WTC11 (cell line): ENCODE measurements at regions not wholly inside any gene's neighbourhood (a gene's known extent, or its start where the extent isn't known, plus 50 kb on each side); places are given as distances from the start of the nearest gene placed in this dataset.
A peak's percentile ranks its signal among the peaks of the same experiment; 100 is the strongest.

Experiments used
- ATAC-seq: fragments of 200-7000 bp; cut with Tn5 transposase; 2 replicates; pipeline ENCODE4 v1.10.0; 2021; ENCODE audit warnings: mild to moderate bottlenecking, moderate library complexity
- CTCF ChIA-PET: fragments of 300-600 bp; sonication (Branson Sonifier 250); formaldehyde crosslinking; loops from one replicate; lab custom pipeline; 2021; ENCODE audit warnings: antibody characterized with exemption; lab: Charles Lee
- POLR2A ChIA-PET: fragments of 350-600 bp; sonication (Branson Sonifier 250); formaldehyde crosslinking; loops from one replicate; lab custom pipeline; 2021; ENCODE audit warnings: antibody characterized with exemption; lab: Charles Lee
- DNase-seq: peaks from one replicate; pipeline ENCODE4 v3.0.0; 2021; ENCODE audit warnings: low spot score
- H3K27ac Mint-ChIP-seq: 2 replicates; pipeline ENCODE4 v1.8.0; 2021; ENCODE audit warnings: mixed read lengths
- H3K27me3 Mint-ChIP-seq: 2 replicates; pipeline ENCODE4 v1.8.0; 2021; ENCODE audit warnings: low read depth, mild to moderate bottlenecking, moderate library complexity, mixed read lengths
- H3K36me3 Mint-ChIP-seq: 2 replicates; pipeline ENCODE4 v1.8.0; 2021; ENCODE audit warnings: mixed read lengths
- H3K4me1 Mint-ChIP-seq: 2 replicates; pipeline ENCODE4 v1.8.0; 2022; ENCODE audit warnings: mixed read lengths
- H3K4me3 Mint-ChIP-seq: 2 replicates; pipeline ENCODE4 v1.8.0; 2021; ENCODE audit warnings: mild to moderate bottlenecking, moderate library complexity, mixed read lengths
- H3K9me3 Mint-ChIP-seq: 2 replicates; pipeline ENCODE4 v1.8.0; 2021; ENCODE audit warnings: mixed read lengths
- CBFB ChIP-seq: sonication (generic); formaldehyde crosslinking; IDR thresholded peaks from 2 replicates; pipeline ENCODE4 v1.8.1; 2022; ENCODE audit warnings: mild to moderate bottlenecking, low read depth, missing genetic modification reagents
- CREM ChIP-seq: sonication (generic); formaldehyde crosslinking; IDR thresholded peaks from 2 replicates; pipeline ENCODE4 v1.8.1; 2022; ENCODE audit warnings: mild to moderate bottlenecking, missing genetic modification reagents, moderate library complexity
- ESRRA ChIP-seq: sonication (generic); formaldehyde crosslinking; IDR thresholded peaks from 2 replicates; pipeline ENCODE4 v1.8.1; 2022; ENCODE audit warnings: mild to moderate bottlenecking, missing genetic modification reagents, borderline replicate concordance
- GABPB1 ChIP-seq: sonication (generic); formaldehyde crosslinking; IDR thresholded peaks from 2 replicates; pipeline ENCODE4 v1.8.1; 2023; ENCODE audit warnings: mild to moderate bottlenecking, missing genetic modification reagents
- JAZF1 ChIP-seq: fragments of 250-450 bp; sonication (Bioruptor Pico); IDR thresholded peaks from 2 replicates; pipeline ENCODE4 v1.9.0; 2021; ENCODE audit warnings: moderate library complexity, mild to moderate bottlenecking, inconsistent platforms
- JUN ChIP-seq: sonication (generic); formaldehyde crosslinking; IDR thresholded peaks from 2 replicates; pipeline ENCODE4 v1.8.0; 2023; ENCODE audit warnings: mild to moderate bottlenecking, missing genetic modification reagents
- NR3C1 ChIP-seq: sonication (generic); formaldehyde crosslinking; conservative IDR thresholded peaks from 2 replicates; pipeline ENCODE4 v1.8.1; 2023; ENCODE audit warnings: low read depth, mild to moderate bottlenecking, missing genetic modification reagents
- RORB ChIP-seq: fragments of 250-450 bp; sonication (Bioruptor Pico); IDR thresholded peaks from 2 replicates; pipeline ENCODE4 v1.9.0; 2021; ENCODE audit warnings: mild to moderate bottlenecking
- TF ChIP-seq, protein P1 (sequence below): sonication (generic); formaldehyde crosslinking; IDR thresholded peaks from 2 replicates; pipeline ENCODE4 v1.8.1; 2023; ENCODE audit warnings: mild to moderate bottlenecking, moderate library complexity, missing genetic modification reagents
- TF ChIP-seq, protein P2 (sequence below): fragments of 250-450 bp; sonication (Bioruptor Pico); IDR thresholded peaks from 2 replicates; pipeline ENCODE4 v1.9.0; 2021; ENCODE audit warnings: mild to moderate bottlenecking, borderline replicate concordance
- TF ChIP-seq, protein P3 (sequence below): sonication (generic); formaldehyde crosslinking; IDR thresholded peaks from 2 replicates; pipeline ENCODE4 v1.8.1; 2023; ENCODE audit warnings: mild to moderate bottlenecking, missing genetic modification reagents
- TF ChIP-seq, protein P4 (sequence below): sonication (generic); formaldehyde crosslinking; conservative IDR thresholded peaks from 2 replicates; pipeline ENCODE4 v1.8.1; 2023; ENCODE audit warnings: mild to moderate bottlenecking, low read depth, missing genetic modification reagents, moderate library complexity

DNA sequence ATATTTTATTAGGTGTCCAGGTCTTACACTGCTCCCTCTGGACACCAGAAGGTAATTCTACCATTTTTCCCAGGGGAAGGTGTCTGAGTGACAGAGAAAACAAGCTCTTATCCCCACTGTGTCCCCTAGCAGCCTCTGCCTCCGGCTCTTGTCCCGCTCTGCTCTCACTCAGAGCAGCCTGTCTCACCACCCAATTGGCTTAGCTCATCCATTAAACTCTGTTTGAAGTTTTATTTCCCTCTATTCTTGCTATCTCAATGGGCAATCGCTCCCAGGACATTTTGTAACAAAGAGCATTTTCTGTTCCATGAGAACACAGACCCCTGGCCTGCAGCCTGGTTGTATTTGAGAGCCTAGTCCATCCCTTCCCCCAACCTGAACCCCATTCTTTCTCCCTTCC, 90.6 kb upstream of the LDAH start:
- H3K4me1 Mint-ChIP-seq: no peaks in the 10 kb centered on the region
- no peaks in the 10 kb centered on the region for H3K36me3 Mint-ChIP-seq
- ChIA-PET CTCF (interaction anchor here (1.8 kb wide), 2 partner anchors 132 to 252 kb away, joined by 4 to 6 read pairs; no protein-coding TSS in a partner anchor), POLR2A (interaction anchor here (0.7 kb wide), 1 partner anchor 8 kb away, joined by 5 read pairs; no protein-coding TSS in a partner anchor)
- TF ChIP-seq, protein P1, sequence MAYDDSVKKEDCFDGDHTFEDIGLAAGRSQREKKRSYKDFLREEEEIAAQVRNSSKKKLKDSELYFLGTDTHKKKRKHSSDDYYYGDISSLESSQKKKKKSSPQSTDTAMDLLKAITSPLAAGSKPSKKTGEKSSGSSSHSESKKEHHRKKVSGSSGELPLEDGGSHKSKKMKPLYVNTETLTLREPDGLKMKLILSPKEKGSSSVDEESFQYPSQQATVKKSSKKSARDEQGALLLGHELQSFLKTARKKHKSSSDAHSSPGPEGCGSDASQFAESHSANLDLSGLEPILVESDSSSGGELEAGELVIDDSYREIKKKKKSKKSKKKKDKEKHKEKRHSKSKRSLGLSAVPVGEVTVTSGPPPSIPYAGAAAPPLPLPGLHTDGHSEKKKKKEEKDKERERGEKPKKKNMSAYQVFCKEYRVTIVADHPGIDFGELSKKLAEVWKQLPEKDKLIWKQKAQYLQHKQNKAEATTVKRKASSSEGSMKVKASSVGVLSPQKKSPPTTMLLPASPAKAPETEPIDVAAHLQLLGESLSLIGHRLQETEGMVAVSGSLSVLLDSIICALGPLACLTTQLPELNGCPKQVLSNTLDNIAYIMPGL (CRISPR knock-in tag): no peak
- TF ChIP-seq CREM: no peak
- TF ChIP-seq JUN: no peak
- TF ChIP-seq JAZF1 (CRISPR knock-in tag): no peak
- TF ChIP-seq CBFB (CRISPR knock-in tag): no peak
- DNase-seq (no peak), ATAC-seq (no peak)
- peaks cover 5% of the 10 kb centered on the region for H3K27me3 Mint-ChIP-seq
- no peak overlapping the region for H3K27ac Mint-ChIP-seq
- H3K9me3 Mint-ChIP-seq: no peaks in the 10 kb centered on the region
- H3K4me3 Mint-ChIP-seq: no peak overlapping the region

DNA sequence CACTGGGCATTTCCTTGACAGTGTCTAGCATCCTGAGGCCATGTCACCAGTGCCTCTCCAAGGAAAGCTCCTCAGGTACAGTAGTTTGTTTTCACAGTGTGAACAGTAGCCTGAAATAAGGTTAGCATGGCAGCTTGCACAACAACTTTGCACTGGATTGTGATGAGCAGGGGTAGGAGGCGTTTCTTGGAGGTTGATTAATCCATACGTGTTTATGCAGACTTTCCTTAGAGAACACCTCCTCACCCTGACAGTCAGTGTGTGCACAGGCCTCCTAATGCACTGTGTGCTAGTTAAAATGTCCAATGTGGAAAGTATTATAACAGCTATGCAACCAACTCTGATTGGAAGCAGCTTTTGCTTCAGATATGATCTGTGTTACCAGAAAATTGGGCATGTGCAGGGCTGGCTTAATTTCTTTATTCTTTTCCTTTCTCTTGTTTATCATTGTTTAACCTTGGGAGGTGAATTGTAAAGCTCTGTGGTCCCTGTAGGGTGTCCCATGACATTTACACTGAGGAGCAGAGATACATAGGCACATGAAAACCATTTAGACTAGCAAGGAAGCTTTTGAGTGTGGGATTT, 77.2 kb upstream of the LDAH start:
- Mint-ChIP-seq H3K9me3 (no peaks in the 10 kb centered on the region), H3K27ac (no peak overlapping the region), H3K4me1 (no peaks in the 10 kb centered on the region), H3K27me3 (peaks cover 6% of the 10 kb centered on the region), H3K36me3 (no peaks in the 10 kb centered on the region), H3K4me3 (no peak overlapping the region)
- TF ChIP-seq, protein P1 (CRISPR knock-in tag): no peak
- TF ChIP-seq, protein P2, sequence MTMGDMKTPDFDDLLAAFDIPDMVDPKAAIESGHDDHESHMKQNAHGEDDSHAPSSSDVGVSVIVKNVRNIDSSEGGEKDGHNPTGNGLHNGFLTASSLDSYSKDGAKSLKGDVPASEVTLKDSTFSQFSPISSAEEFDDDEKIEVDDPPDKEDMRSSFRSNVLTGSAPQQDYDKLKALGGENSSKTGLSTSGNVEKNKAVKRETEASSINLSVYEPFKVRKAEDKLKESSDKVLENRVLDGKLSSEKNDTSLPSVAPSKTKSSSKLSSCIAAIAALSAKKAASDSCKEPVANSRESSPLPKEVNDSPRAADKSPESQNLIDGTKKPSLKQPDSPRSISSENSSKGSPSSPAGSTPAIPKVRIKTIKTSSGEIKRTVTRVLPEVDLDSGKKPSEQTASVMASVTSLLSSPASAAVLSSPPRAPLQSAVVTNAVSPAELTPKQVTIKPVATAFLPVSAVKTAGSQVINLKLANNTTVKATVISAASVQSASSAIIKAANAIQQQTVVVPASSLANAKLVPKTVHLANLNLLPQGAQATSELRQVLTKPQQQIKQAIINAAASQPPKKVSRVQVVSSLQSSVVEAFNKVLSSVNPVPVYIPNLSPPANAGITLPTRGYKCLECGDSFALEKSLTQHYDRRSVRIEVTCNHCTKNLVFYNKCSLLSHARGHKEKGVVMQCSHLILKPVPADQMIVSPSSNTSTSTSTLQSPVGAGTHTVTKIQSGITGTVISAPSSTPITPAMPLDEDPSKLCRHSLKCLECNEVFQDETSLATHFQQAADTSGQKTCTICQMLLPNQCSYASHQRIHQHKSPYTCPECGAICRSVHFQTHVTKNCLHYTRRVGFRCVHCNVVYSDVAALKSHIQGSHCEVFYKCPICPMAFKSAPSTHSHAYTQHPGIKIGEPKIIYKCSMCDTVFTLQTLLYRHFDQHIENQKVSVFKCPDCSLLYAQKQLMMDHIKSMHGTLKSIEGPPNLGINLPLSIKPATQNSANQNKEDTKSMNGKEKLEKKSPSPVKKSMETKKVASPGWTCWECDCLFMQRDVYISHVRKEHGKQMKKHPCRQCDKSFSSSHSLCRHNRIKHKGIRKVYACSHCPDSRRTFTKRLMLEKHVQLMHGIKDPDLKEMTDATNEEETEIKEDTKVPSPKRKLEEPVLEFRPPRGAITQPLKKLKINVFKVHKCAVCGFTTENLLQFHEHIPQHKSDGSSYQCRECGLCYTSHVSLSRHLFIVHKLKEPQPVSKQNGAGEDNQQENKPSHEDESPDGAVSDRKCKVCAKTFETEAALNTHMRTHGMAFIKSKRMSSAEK (CRISPR knock-in tag): no peak
- TF ChIP-seq RORB: no peak
- TF ChIP-seq, protein P3, sequence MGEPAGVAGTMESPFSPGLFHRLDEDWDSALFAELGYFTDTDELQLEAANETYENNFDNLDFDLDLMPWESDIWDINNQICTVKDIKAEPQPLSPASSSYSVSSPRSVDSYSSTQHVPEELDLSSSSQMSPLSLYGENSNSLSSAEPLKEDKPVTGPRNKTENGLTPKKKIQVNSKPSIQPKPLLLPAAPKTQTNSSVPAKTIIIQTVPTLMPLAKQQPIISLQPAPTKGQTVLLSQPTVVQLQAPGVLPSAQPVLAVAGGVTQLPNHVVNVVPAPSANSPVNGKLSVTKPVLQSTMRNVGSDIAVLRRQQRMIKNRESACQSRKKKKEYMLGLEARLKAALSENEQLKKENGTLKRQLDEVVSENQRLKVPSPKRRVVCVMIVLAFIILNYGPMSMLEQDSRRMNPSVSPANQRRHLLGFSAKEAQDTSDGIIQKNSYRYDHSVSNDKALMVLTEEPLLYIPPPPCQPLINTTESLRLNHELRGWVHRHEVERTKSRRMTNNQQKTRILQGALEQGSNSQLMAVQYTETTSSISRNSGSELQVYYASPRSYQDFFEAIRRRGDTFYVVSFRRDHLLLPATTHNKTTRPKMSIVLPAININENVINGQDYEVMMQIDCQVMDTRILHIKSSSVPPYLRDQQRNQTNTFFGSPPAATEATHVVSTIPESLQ (CRISPR knock-in tag): no peak
- TF ChIP-seq GABPB1 (CRISPR knock-in tag): no peak
- ChIA-PET POLR2A (no interaction called here), CTCF (interaction anchor here (1.2 kb wide), 1 partner anchor 239 kb away, joined by 4 read pairs; no protein-coding TSS in a partner anchor)
- no peak for DNase-seq
- no peak for ATAC-seq

DNA sequence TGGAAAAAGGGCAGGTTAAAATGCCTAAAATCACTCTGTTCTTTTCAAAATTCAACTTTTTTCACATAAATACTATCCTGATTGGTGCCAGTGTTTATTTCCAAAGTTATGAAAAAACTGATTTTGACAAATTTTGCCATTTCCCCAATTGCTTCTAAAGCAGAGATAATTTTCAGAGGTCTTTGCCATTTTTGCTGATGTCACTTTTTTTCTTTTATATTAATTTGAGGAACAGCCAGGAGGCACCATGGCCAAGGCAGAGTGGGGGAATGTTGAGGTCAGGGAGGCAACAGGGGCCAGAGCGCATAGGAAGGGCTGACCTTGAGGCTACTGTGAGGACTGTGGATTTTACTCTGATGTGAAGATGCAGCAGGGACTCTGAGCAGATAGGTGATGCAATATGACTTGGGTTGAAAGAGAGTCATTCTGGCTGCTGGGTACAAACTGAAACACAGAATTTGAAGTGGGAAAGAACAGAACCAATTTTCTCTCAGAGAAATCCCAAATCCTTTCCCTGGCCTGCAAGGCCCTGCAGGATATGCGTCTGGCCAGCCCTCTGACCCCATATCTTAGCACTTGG, 75.1 kb upstream of the LDAH start:
- Mint-ChIP-seq H3K27ac (no peak overlapping the region), H3K27me3 (peaks cover 2% of the 10 kb centered on the region), H3K36me3 (no peaks in the 10 kb centered on the region), H3K9me3 (peaks cover 13% of the 10 kb centered on the region), H3K4me3 (no peak overlapping the region), H3K4me1 (no peaks in the 10 kb centered on the region)
- ATAC-seq: no peak
- CTCF ChIA-PET: no interaction called here
- POLR2A ChIA-PET: no interaction called here
- no peak for DNase-seq
- TF ChIP-seq ESRRA (CRISPR knock-in tag) (no peak), NR3C1 (CRISPR knock-in tag) (no peak), RORB (no peak), GABPB1 (CRISPR knock-in tag) (peak; percentile 73)
- TF ChIP-seq, protein P3 (CRISPR knock-in tag): no peak
- TF ChIP-seq, protein P4, sequence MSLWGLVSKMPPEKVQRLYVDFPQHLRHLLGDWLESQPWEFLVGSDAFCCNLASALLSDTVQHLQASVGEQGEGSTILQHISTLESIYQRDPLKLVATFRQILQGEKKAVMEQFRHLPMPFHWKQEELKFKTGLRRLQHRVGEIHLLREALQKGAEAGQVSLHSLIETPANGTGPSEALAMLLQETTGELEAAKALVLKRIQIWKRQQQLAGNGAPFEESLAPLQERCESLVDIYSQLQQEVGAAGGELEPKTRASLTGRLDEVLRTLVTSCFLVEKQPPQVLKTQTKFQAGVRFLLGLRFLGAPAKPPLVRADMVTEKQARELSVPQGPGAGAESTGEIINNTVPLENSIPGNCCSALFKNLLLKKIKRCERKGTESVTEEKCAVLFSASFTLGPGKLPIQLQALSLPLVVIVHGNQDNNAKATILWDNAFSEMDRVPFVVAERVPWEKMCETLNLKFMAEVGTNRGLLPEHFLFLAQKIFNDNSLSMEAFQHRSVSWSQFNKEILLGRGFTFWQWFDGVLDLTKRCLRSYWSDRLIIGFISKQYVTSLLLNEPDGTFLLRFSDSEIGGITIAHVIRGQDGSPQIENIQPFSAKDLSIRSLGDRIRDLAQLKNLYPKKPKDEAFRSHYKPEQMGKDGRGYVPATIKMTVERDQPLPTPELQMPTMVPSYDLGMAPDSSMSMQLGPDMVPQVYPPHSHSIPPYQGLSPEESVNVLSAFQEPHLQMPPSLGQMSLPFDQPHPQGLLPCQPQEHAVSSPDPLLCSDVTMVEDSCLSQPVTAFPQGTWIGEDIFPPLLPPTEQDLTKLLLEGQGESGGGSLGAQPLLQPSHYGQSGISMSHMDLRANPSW (CRISPR knock-in tag): no peak
